ENCODE measurements at regions not wholly inside any gene's neighbourhood (a gene's known extent, or its start where the extent isn't known, plus 50 kb on each side); places are given as distances from the start of the nearest gene placed in this dataset.
"Not testable (repeated sequence)": the region's sequence is repeated elsewhere in the genome, so short reads cannot be mapped to it uniquely, and the experiment has no call there.

DNA sequence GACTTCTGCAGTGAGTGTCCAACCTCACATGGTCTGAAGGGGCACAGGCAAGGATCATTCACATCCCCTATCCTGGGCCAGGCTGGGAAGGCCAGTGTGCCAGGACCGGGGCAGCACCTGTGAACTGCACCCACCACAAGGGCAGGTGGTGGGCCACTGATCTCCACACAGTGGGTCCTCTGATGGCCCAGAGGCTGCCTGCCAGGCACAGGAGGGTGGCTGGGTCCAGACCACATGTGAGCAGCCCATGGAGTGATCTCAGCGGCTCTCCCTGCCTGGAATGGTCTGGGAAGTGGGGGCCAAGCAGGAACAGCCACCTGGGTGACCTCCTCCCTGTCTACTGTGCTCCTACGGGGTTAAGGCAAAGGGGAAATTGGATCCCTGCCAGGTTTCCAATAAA is 508.5 kb downstream of the FOXD4L4 start:
- not testable (repeated sequence) for TF ChIP-seq EZH2 (IDR thresholded peaks at IDR 0.05; ENCODE audit: borderline replicate concordance)
- TF ChIP-seq, protein P1, sequence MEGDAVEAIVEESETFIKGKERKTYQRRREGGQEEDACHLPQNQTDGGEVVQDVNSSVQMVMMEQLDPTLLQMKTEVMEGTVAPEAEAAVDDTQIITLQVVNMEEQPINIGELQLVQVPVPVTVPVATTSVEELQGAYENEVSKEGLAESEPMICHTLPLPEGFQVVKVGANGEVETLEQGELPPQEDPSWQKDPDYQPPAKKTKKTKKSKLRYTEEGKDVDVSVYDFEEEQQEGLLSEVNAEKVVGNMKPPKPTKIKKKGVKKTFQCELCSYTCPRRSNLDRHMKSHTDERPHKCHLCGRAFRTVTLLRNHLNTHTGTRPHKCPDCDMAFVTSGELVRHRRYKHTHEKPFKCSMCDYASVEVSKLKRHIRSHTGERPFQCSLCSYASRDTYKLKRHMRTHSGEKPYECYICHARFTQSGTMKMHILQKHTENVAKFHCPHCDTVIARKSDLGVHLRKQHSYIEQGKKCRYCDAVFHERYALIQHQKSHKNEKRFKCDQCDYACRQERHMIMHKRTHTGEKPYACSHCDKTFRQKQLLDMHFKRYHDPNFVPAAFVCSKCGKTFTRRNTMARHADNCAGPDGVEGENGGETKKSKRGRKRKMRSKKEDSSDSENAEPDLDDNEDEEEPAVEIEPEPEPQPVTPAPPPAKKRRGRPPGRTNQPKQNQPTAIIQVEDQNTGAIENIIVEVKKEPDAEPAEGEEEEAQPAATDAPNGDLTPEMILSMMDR (IDR thresholded peaks at IDR 0.05; ENCODE audit: poor library complexity): not testable (repeated sequence)

All from hepatocyte (in vitro differentiated cells).